ENCODE measurements at regions not wholly inside any gene's neighbourhood (a gene's known extent, or its start where the extent isn't known, plus 50 kb on each side); places are given as distances from the start of the nearest gene placed in this dataset.

GRCh38 chr6:126464245-126464644 is 124.3 kb downstream of the CENPW start:
- DNase-seq (ENCODE audit: low spot score): no peak
- TF ChIP-seq CTCF (IDR thresholded peaks at IDR 0.05; ENCODE audit: extremely low read depth, insufficient read depth, missing control alignments): no peak
- in situ Hi-C loops (cut with MboI; ENCODE audit: low pct_unique_long_range_greater_than_20kb, low sequenced_read_pairs, unreplicated experiment): no loop called here

GRCh38 chr6:126475449-126475848 is 135.5 kb downstream of the CENPW start:
- DNase-seq (ENCODE audit: low spot score): no peak
- TF ChIP-seq CTCF (IDR thresholded peaks at IDR 0.05; ENCODE audit: extremely low read depth, insufficient read depth, missing control alignments): no peak
- in situ Hi-C loops (cut with MboI; ENCODE audit: low pct_unique_long_range_greater_than_20kb, low sequenced_read_pairs, unreplicated experiment): no loop called here

DNA sequence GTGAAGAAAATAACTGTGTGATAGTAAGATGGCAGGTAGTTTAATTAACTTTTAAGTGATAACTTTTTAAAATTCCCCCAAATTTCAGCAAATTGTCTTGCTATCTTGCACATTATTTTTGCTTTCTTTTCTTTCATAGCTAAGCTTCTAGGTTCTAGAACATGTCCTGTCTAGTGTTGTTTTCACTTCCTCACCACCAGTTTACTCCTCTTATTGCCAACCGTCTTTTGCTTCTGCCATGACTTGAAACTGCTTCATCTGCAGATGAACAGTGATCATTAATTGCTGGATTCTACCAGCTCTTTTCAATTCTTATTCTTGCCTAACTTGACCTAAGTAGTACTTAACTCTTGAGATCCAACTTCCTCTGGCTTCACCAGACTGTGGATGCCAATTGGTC is 137.8 kb downstream of the CENPW start:
- no peak for TF ChIP-seq CTCF (IDR thresholded peaks at IDR 0.05; ENCODE audit: extremely low read depth, insufficient read depth, missing control alignments)
- in situ Hi-C loops (cut with MboI; ENCODE audit: low pct_unique_long_range_greater_than_20kb, low sequenced_read_pairs, unreplicated experiment): no loop called here
- peak; percentile 4 for DNase-seq (ENCODE audit: low spot score)

DNA sequence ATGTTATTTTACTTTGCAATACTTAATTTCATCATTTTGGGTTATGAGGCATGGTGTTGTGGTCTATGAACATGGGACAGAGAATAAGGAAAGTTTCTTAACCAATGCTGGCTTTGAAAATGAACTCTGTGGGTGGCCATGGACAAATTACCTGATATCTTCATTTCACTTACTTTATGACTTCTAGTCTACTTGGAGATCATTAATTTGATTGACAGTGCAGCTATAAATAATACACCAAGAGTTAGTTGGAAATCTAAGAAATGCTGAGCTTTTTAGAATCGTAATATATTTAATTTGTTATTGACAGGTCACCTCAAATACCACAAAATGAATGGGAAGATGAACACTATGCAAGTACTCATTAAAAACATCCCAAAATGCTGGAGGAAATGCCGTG is 140.4 kb downstream of the CENPW start:
- DNase-seq (ENCODE audit: low spot score): no peak
- no peak for TF ChIP-seq CTCF (IDR thresholded peaks at IDR 0.05; ENCODE audit: extremely low read depth, insufficient read depth, missing control alignments)
- in situ Hi-C loops (cut with MboI; ENCODE audit: low pct_unique_long_range_greater_than_20kb, low sequenced_read_pairs, unreplicated experiment): no loop called here

- TF ChIP-seq CTCF (IDR thresholded peaks at IDR 0.05; ENCODE audit: extremely low read depth, insufficient read depth, missing control alignments): no peak
- no peak for DNase-seq (ENCODE audit: low spot score)
- in situ Hi-C loops (cut with MboI; ENCODE audit: low pct_unique_long_range_greater_than_20kb, low sequenced_read_pairs, unreplicated experiment): no loop called here
These were observed 141.4 kb downstream of the CENPW start for GRCh38 chr6:126481319-126481718.

- in situ Hi-C loops (cut with MboI; ENCODE audit: low pct_unique_long_range_greater_than_20kb, low sequenced_read_pairs, unreplicated experiment): no loop called here
- no peak for DNase-seq (ENCODE audit: low spot score)
- no peak for TF ChIP-seq CTCF (IDR thresholded peaks at IDR 0.05; ENCODE audit: extremely low read depth, insufficient read depth, missing control alignments)
These were observed 164.9 kb downstream of the CENPW start for GRCh38 chr6:126504792-126505191.

- in situ Hi-C loops (cut with MboI; ENCODE audit: low pct_unique_long_range_greater_than_20kb, low sequenced_read_pairs, unreplicated experiment): no loop called here
- no peak for TF ChIP-seq CTCF (IDR thresholded peaks at IDR 0.05; ENCODE audit: extremely low read depth, insufficient read depth, missing control alignments)
- no peak for DNase-seq (ENCODE audit: low spot score)
These were observed 173.3 kb downstream of the CENPW start for GRCh38 chr6:126513198-126513597.

Measured in GM13977 (cell line).